Keratinocyte (primary cell): ENCODE measurements at regions not wholly inside any gene's neighbourhood (a gene's known extent, or its start where the extent isn't known, plus 50 kb on each side); places are given as distances from the start of the nearest gene placed in this dataset.

Experiments
- DNase-seq: peaks from one replicate; pipeline ENCODE4 v3.0.0-alpha.2; 2011; ENCODE audit warnings: low read depth, missing footprints, low spot score
- FAIRE-seq: peaks from 2 replicates; lab custom pipeline; 2011; peaks lifted over from hg19 to GRCh38; lab: Jason Lieb, UNC
- H2AFZ ChIP-seq: 2 replicates; pipeline ENCODE4 v1.6.0; 2012; ENCODE audit warnings: low read length, control low read depth, inconsistent platforms; ENCODE audit not compliant: control insufficient read depth
- H3K27ac ChIP-seq: 2 replicates; pipeline ENCODE4 v1.5.1; 2011; ENCODE audit warnings: low read length; ENCODE audit not compliant: control insufficient read depth, insufficient read depth
- H3K27me3 ChIP-seq: 3 replicates; pipeline ENCODE4 v1.6.0; 2011; ENCODE audit warnings: low read length; ENCODE audit not compliant: control insufficient read depth, insufficient read depth; ENCODE audit errors: extremely low read depth
- H3K36me3 ChIP-seq, 2 experiments: 2 replicates in 1 of 2; 3 replicates in 1 of 2; pipeline ENCODE4 v1.5.1; 2011; ENCODE audit warnings: low read length in 2 of 2, mild to moderate bottlenecking in 1 of 2; ENCODE audit not compliant: control insufficient read depth in 2 of 2, insufficient read depth in 2 of 2; ENCODE audit errors: extremely low read depth in 1 of 2
- H3K4me1 ChIP-seq: 3 replicates; pipeline ENCODE4 v1.5.1; 2011; ENCODE audit warnings: low read length; ENCODE audit not compliant: control insufficient read depth, insufficient read depth; ENCODE audit errors: extremely low read depth
- H3K4me2 ChIP-seq: 3 replicates; pipeline ENCODE4 v1.6.0; 2011; ENCODE audit warnings: low read depth, low read length; ENCODE audit not compliant: control insufficient read depth, insufficient read depth; ENCODE audit errors: extremely low read depth
- H3K4me3 ChIP-seq, 3 experiments: fragments of 200-600 bp in 1 of 3; sonication (generic) in 1 of 3; 2 replicates in 2 of 3; 3 replicates in 1 of 3; pipeline ENCODE4 v1.5.1; 2011 to 2016; ENCODE audit warnings: low read length in 3 of 3, mild to moderate bottlenecking in 3 of 3, control low read depth in 2 of 3, inconsistent platforms in 1 of 3, low read depth in 1 of 3, mixed read lengths in 1 of 3, mixed run types in 1 of 3, moderate library complexity in 1 of 3; ENCODE audit not compliant: control insufficient read depth in 2 of 3, insufficient read depth in 2 of 3; ENCODE audit errors: extremely low read depth in 1 of 3
- H3K79me2 ChIP-seq: 2 replicates; pipeline ENCODE4 v1.6.0; 2012; ENCODE audit warnings: low read length; ENCODE audit not compliant: control insufficient read depth, insufficient read depth
- H3K9ac ChIP-seq: 3 replicates; pipeline ENCODE4 v1.6.0; 2011; ENCODE audit warnings: low read length; ENCODE audit not compliant: control insufficient read depth, insufficient read depth; ENCODE audit errors: extremely low read depth
- H3K9me1 ChIP-seq: 3 replicates; pipeline ENCODE4 v1.6.0; 2011; ENCODE audit warnings: low read length; ENCODE audit not compliant: control insufficient read depth, insufficient read depth; ENCODE audit errors: extremely low read depth
- H3K9me3 ChIP-seq: 2 replicates; pipeline ENCODE4 v1.5.1; 2012; ENCODE audit warnings: low read depth, low read length; ENCODE audit not compliant: control insufficient read depth
- H4K20me1 ChIP-seq: 3 replicates; pipeline ENCODE4 v1.6.0; 2011; ENCODE audit warnings: low read length; ENCODE audit not compliant: control insufficient read depth, insufficient read depth; ENCODE audit errors: extremely low read depth
- CTCF ChIP-seq, 3 experiments: IDR thresholded peaks in 1 of 3; conservative IDR thresholded peaks in 1 of 3; optimal IDR thresholded peaks in 1 of 3; 2 replicates in 2 of 3; 3 replicates in 1 of 3; pipeline versions ENCODE3 to v1.5.1; 2011; ENCODE audit warnings: low read length in 3 of 3, mild to moderate bottlenecking in 3 of 3, moderate library complexity in 2 of 3, control low read depth in 1 of 3, inconsistent platforms in 1 of 3; ENCODE audit not compliant: insufficient read depth in 2 of 3; ENCODE audit errors: extremely low read depth in 1 of 3
- EZH2 ChIP-seq: IDR thresholded peaks from one replicate; pipeline ENCODE4 v1.6.1; 2012; ENCODE audit warnings: inconsistent platforms, mild to moderate bottlenecking, low read length, moderate library complexity
- dilution Hi-C: fragments of 300-500 bp; cut with MboI; formaldehyde crosslinking; loops from one replicate; pipeline ENCODE4 v1.7.0; 2020; ENCODE audit warnings: low sequenced_read_pairs; ENCODE audit not compliant: extremely low pct_ligation_motif_present

GRCh38 chr15:92796161-92796611, 103.9 kb upstream of the CHD2 start:
- no peaks in the 10 kb centered on the region for H3K27me3 ChIP-seq
- no peaks in the 10 kb centered on the region for H3K9me3 ChIP-seq
- no peaks in the 10 kb centered on the region for H3K79me2 ChIP-seq
- peaks cover 9% of the 10 kb centered on the region for H3K4me1 ChIP-seq
- no peaks in the 10 kb centered on the region for H3K9me1 ChIP-seq
- no peak for FAIRE-seq
- H3K27ac ChIP-seq = no peak overlapping the region
- H3K36me3 ChIP-seq = no peaks in the 10 kb centered on the region
- no peak for DNase-seq
- no peak overlapping the region for H3K9ac ChIP-seq
- H3K4me2 ChIP-seq = no peak overlapping the region
- no peak overlapping the region for H2AFZ ChIP-seq
- H4K20me1 ChIP-seq = no peaks in the 10 kb centered on the region
- dilution Hi-C loops = no loop called here
- no peak for TF ChIP-seq EZH2
- TF ChIP-seq CTCF (optimal IDR thresholded peaks at IDR 0.05 in 1 of 3, IDR thresholded peaks at IDR 0.05 in 1 of 3, conservative IDR thresholded peaks at IDR 0.05 in 1 of 3; ENCODE audit: extremely low read depth in 1 of 3, insufficient read depth in 2 of 3, low read length in 3 of 3) = no peak
- H3K4me3 ChIP-seq = no peak overlapping the region

GRCh38 chr15:92797168-92798052, 102.7 kb upstream of the CHD2 start:
- no peaks in the 10 kb centered on the region for H3K9me3 ChIP-seq
- H3K27ac ChIP-seq = peak overlapping the region; percentile 80
- H3K9ac ChIP-seq = peak overlapping the region; percentile 69
- DNase-seq = no peak
- H3K27me3 ChIP-seq = no peaks in the 10 kb centered on the region
- H2AFZ ChIP-seq = peak overlapping the region; percentile 90
- no peak for FAIRE-seq
- H3K4me3 ChIP-seq = peak overlapping the region in 1 of 3 experiments; percentile 25
- no peaks in the 10 kb centered on the region for H3K9me1 ChIP-seq
- H3K79me2 ChIP-seq = no peaks in the 10 kb centered on the region
- H3K4me1 ChIP-seq = peaks cover 20% of the 10 kb centered on the region
- H3K4me2 ChIP-seq = peak overlapping the region; percentile 76
- dilution Hi-C loops = no loop called here
- H3K36me3 ChIP-seq = no peaks in the 10 kb centered on the region
- no peaks in the 10 kb centered on the region for H4K20me1 ChIP-seq
- TF ChIP-seq CTCF (optimal IDR thresholded peaks at IDR 0.05 in 1 of 3, IDR thresholded peaks at IDR 0.05 in 1 of 3, conservative IDR thresholded peaks at IDR 0.05 in 1 of 3; ENCODE audit: extremely low read depth in 1 of 3, insufficient read depth in 2 of 3, low read length in 3 of 3) = peak in 2 of 3 experiments; percentile 29 to 62
- TF ChIP-seq EZH2 = no peak
